ENCODE measurements at regions not wholly inside any gene's neighbourhood (a gene's known extent, or its start where the extent isn't known, plus 50 kb on each side); places are given as distances from the start of the nearest gene placed in this dataset.
A peak's percentile ranks its signal among the peaks of the same experiment; 100 is the strongest.

DNA sequence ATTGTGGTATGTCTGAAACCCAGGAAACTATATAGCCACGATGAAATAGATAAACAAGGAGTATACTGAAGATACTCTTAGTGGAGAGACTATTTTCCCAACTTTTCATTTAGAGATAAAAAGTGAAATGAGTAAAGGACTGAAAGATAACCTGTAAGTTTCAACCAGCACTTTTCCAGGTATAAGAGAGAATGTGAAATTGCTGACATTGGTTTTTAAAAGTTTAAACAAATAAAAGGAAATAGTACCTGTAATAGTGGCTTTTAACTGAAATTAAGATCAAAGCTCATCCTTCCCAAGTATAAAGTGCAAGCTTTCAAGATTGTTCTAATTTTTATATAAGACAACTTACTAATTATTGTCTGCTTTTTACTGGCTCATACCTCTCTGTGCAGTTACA lies 130.2 kb upstream of the CCN2 start:
- TF ChIP-seq, protein P1, sequence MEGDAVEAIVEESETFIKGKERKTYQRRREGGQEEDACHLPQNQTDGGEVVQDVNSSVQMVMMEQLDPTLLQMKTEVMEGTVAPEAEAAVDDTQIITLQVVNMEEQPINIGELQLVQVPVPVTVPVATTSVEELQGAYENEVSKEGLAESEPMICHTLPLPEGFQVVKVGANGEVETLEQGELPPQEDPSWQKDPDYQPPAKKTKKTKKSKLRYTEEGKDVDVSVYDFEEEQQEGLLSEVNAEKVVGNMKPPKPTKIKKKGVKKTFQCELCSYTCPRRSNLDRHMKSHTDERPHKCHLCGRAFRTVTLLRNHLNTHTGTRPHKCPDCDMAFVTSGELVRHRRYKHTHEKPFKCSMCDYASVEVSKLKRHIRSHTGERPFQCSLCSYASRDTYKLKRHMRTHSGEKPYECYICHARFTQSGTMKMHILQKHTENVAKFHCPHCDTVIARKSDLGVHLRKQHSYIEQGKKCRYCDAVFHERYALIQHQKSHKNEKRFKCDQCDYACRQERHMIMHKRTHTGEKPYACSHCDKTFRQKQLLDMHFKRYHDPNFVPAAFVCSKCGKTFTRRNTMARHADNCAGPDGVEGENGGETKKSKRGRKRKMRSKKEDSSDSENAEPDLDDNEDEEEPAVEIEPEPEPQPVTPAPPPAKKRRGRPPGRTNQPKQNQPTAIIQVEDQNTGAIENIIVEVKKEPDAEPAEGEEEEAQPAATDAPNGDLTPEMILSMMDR (IDR thresholded peaks at IDR 0.05; ENCODE audit: insufficient read depth, low read depth, low read length, missing control alignments): no peak
- no peak overlapping the region for H3K4me3 ChIP-seq (ENCODE audit: low read length)
- no peak for DNase-seq (ENCODE audit: low read depth)

- DNase-seq (ENCODE audit: low read depth): no peak
- no peak overlapping the region for H3K4me3 ChIP-seq (ENCODE audit: low read length)
- TF ChIP-seq, protein P1 (IDR thresholded peaks at IDR 0.05; ENCODE audit: insufficient read depth, low read depth, low read length, missing control alignments): no peak
These were observed 128.1 kb upstream of the CCN2 start for GRCh38 chr6:132079286-132079685.

- H3K4me3 ChIP-seq (ENCODE audit: low read length): no peak overlapping the region
- TF ChIP-seq, protein P1 (IDR thresholded peaks at IDR 0.05; ENCODE audit: insufficient read depth, low read depth, low read length, missing control alignments): no peak
- DNase-seq (ENCODE audit: low read depth): no peak
These were observed 125.3 kb upstream of the CCN2 start for GRCh38 chr6:132076452-132076851.

DNA sequence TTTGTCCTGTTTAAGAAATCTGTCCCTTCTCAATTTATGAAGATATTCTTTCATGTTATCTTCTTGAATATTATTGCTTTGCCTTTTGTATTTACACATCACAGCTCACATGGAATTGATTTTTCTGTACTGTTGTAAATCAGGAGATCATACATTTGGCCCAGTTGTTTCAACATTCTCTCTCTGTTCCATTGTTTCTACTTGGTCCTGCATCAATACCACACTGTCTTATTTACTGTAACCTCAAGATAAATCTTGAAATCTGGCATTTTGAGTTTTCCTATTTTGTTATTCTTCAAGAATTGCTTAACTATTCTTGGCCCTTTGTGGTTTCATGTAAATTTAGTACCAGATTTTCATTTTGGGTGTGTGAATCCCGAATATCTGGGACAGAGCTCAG lies 121.7 kb upstream of the CCN2 start:
- no peak for DNase-seq (ENCODE audit: low read depth)
- TF ChIP-seq, protein P1 (IDR thresholded peaks at IDR 0.05; ENCODE audit: insufficient read depth, low read depth, low read length, missing control alignments): no peak
- H3K4me3 ChIP-seq (ENCODE audit: low read length): no peak overlapping the region

DNA sequence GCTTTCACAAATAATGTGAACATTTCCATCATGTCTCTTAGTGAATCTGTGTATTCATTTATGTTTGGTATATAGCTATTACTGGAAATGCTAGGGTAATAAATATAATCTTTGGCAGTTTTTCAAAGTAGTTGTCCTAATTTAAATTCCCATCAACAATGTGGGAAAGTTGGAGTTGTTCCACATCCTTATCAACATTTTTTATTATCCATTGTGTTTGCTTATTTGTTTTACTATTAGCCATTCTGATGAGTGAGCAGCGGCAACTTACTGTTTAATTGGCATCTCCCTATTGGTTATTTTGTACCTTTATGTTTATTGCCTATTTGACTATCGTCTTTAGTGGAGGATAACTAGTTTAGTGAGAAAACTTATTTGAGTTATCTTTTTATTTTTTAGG lies 121.1 kb upstream of the CCN2 start:
- TF ChIP-seq, protein P1 (IDR thresholded peaks at IDR 0.05; ENCODE audit: insufficient read depth, low read depth, low read length, missing control alignments): no peak
- DNase-seq (ENCODE audit: low read depth): no peak
- no peak overlapping the region for H3K4me3 ChIP-seq (ENCODE audit: low read length)

- DNase-seq (ENCODE audit: low read depth): peak; percentile 28
- TF ChIP-seq, protein P1 (IDR thresholded peaks at IDR 0.05; ENCODE audit: insufficient read depth, low read depth, low read length, missing control alignments): no peak
- no peak overlapping the region for H3K4me3 ChIP-seq (ENCODE audit: low read length)
These were observed 119.2 kb upstream of the CCN2 start for GRCh38 chr6:132070356-132070755.

GRCh38 chr6:132068766-132069165 lies 117.6 kb upstream of the CCN2 start:
- DNase-seq (ENCODE audit: low read depth): no peak
- TF ChIP-seq, protein P1 (IDR thresholded peaks at IDR 0.05; ENCODE audit: insufficient read depth, low read depth, low read length, missing control alignments): no peak
- no peak overlapping the region for H3K4me3 ChIP-seq (ENCODE audit: low read length)
